ENCODE measurements at regions not wholly inside any gene's neighbourhood (a gene's known extent, or its start where the extent isn't known, plus 50 kb on each side); places are given as distances from the start of the nearest gene placed in this dataset.
A peak's percentile ranks its signal among the peaks of the same experiment; 100 is the strongest.
"Not testable (repeated sequence)": the region's sequence is repeated elsewhere in the genome, so short reads cannot be mapped to it uniquely, and the experiment has no call there.

GRCh38 chr4:86481440-86481839, 112.7 kb upstream of the PTPN13 start:
- DNase-seq: no peak

- no peak for DNase-seq
These were observed 111.6 kb upstream of the PTPN13 start for GRCh38 chr4:86482306-86483172.

GRCh38 chr4:86483173-86483490, 111.0 kb upstream of the PTPN13 start:
- DNase-seq: no peak

GRCh38 chr4:86483773-86484172, 110.3 kb upstream of the PTPN13 start:
- no peak for DNase-seq

GRCh38 chr4:86484241-86484640, 109.9 kb upstream of the PTPN13 start:
- no peak for DNase-seq

GRCh38 chr4:86487738-86488348, 106.3 kb upstream of the PTPN13 start:
- no peak for DNase-seq

- DNase-seq: no peak
These were observed 100.7 kb upstream of the PTPN13 start for GRCh38 chr4:86493460-86493859.

GRCh38 chr4:86496094-86497080, 97.7 kb upstream of the PTPN13 start:
- peak; percentile 46 for DNase-seq

- DNase-seq: no peak
These were observed 97.0 kb upstream of the PTPN13 start for GRCh38 chr4:86497131-86497530.

- DNase-seq: peak; percentile 69
These were observed 95.9 kb upstream of the PTPN13 start for GRCh38 chr4:86497980-86498862.

GRCh38 chr4:86498863-86499166, 95.3 kb upstream of the PTPN13 start:
- no peak for DNase-seq

- DNase-seq: no peak
These were observed 93.6 kb upstream of the PTPN13 start for GRCh38 chr4:86500527-86500926.

- no peak for DNase-seq
These were observed 92.0 kb upstream of the PTPN13 start for GRCh38 chr4:86502081-86502480.

GRCh38 chr4:86506591-86506990, 87.5 kb upstream of the PTPN13 start:
- DNase-seq: peak; percentile 38

- no peak for DNase-seq
These were observed 85.7 kb upstream of the PTPN13 start for GRCh38 chr4:86508436-86508835.

- no peak for DNase-seq
These were observed 82.5 kb upstream of the PTPN13 start for GRCh38 chr4:86511590-86511989.

- DNase-seq: no peak
These were observed 81.5 kb upstream of the PTPN13 start for GRCh38 chr4:86512631-86513030.

- not testable (repeated sequence) for DNase-seq
These were observed 78.2 kb upstream of the PTPN13 start for GRCh38 chr4:86515963-86516362.

- no peak for DNase-seq
These were observed 72.6 kb upstream of the PTPN13 start for GRCh38 chr4:86521373-86521969.

GRCh38 chr4:86522349-86522748, 71.8 kb upstream of the PTPN13 start:
- DNase-seq: no peak

GRCh38 chr4:86523333-86523732, 70.8 kb upstream of the PTPN13 start:
- no peak for DNase-seq

Data from left kidney (tissue), 1 donor.